Liver (tissue), 1 donor: ENCODE measurements at regions not wholly inside any gene's neighbourhood (a gene's known extent, or its start where the extent isn't known, plus 50 kb on each side); places are given as distances from the start of the nearest gene placed in this dataset. TPM values are rescaled to one million over a fixed set of nuclear protein-coding genes. Genes with fewer than 3 reads are reported as not detected.

ENCODE experiments used
- small RNA-seq: library from RNA; depleted of rRNA; stranded (forward); fragments of <200 nt; gene quantifications from one replicate; pipeline ENCODE3, GENCODE V24; 2014

Small RNA genes lying in the stretch of these regions (small RNA-seq; reads per million reads assigned to genes)
- gene Z96811.1 = not detected
